LoVo (cell line): ENCODE measurements at regions not wholly inside any gene's neighbourhood (a gene's known extent, or its start where the extent isn't known, plus 50 kb on each side); places are given as distances from the start of the nearest gene placed in this dataset.
A peak's percentile ranks its signal among the peaks of the same experiment; 100 is the strongest.

Source experiments
- DNase-seq: peaks from one replicate; pipeline ENCODE4 v3.0.0-alpha.2; 2016; ENCODE audit warnings: low spot score

- DNase-seq, result no peak
These were observed 505.6 kb downstream of the TLE1 start for GRCh38 chr9:81183761-81184160.

DNA sequence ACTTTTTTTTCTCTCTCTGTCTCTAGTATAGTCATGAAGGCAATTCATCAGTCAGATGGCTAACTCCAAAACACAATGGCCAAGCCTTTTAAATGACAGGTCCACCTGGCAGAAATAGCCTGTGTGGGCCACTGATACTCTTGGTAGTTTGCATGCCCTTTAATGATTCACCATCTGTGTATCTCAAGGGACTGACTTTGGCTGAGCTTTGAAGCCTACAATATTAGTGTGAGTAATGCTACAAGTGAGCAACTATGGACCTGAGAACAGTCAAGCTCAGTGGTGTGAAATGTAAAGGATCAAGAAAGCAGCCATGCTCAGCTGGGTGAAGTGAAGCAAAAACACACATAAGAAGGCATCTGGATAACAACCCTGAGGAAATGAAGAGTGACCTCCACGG lies 506.9 kb downstream of the TLE1 start:
- DNase-seq, result no peak

DNA sequence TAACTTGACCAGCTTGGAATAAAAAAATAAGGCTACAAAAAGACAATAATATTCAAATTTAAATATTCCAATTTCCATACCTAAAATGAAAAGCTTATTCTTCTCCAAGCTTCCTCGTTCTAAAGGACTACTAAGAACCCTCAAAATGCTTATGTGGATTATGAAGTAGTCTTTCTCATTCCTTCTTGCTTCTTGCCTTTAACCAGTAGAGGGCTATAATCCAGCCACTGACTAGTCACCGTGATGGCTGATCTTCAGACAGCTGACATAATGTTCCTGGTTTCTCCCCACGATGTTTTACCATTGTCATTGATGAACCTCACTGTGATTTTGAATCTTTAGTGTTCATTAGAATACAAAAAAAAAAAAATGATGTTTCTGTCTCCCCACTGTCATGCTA lies 515.3 kb downstream of the TLE1 start:
- no peak for DNase-seq

- no peak for DNase-seq
These were observed 517.7 kb downstream of the TLE1 start for GRCh38 chr9:81171689-81172088.

DNA sequence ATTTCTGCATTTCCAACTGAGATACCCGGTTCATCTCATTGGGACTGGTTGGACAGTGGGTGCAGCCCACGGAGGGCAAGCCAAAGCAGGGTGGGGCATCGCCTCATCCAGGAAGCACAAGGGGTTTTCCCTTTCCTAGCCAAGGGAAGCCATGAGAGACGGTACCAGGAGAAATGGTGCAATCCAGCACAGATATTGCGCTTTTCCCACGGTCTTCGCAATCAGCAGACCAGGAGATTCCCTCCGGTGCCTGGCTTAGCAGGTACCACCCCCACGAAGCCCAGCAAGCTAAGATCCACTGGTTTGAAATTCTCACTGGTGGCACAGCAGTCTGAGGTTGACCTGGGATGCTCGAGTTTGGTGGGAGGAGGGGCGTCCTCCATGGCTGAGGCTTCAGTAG lies 527.0 kb downstream of the TLE1 start:
- DNase-seq, result no peak

GRCh38 chr9:81156381-81156780 lies 533.0 kb downstream of the TLE1 start:
- no peak for DNase-seq

DNA sequence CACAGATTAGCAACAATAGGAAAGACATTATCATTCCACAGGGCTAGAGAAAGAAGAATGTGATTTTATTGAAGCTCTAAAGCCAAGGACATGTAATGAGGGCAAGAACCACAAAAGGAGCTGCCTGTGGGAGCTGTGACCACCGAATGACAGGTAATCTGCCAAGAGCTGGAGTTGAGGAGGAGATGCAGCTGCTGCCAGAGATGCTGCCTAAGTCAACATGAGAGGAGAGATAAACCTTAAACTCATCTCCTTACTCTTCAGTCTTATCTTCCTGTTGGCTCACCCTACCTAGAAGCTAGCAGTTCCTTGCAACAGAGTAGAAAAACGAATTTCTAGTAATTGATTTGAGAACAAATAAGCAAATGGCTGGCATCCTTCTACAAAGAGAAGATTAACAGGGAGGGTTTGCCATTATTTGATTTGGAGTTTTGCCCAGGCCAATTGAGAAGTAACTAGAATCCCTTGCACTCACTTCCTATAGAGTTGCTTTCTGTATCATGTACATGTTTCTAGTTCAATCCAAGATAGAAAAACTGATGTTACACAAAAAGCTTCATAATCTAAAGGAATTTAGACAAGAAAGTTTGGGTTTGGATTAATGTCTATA lies 539.2 kb downstream of the TLE1 start:
- DNase-seq, result no peak

DNA sequence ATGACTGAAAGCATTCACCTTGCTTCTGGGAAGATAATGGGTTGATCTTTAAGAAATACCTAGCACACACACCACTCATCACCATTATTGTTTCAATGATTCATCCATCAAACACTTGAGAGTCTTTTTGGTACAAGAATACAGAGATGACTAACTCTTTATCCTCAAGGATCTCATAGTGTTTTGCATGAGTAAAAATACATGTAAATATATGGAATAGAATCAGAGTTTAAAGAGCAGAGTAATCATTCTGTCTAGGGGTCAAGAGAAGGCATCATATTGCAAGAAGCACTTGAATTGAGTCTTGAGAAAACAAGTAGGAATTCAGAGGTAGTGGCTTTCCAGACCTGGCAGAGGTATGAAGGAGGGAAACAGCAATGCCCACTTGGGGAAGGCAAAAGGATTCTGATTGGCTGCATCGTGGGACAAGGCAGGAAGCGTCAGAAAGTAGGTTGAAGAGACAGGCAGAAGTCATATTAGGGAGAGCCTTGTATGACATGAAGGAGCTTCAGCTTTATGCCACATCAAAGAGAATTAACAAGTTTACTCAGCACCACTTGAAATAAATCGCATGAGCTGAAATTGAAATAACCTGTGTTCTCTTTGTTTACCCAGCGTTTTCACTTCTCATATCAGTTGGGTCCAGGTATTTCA lies 542.5 kb downstream of the TLE1 start:
- DNase-seq, result no peak

GRCh38 chr9:81146241-81146640 lies 543.1 kb downstream of the TLE1 start:
- DNase-seq, result no peak

- DNase-seq, result no peak
These were observed 543.9 kb downstream of the TLE1 start for GRCh38 chr9:81145331-81145963.

DNA sequence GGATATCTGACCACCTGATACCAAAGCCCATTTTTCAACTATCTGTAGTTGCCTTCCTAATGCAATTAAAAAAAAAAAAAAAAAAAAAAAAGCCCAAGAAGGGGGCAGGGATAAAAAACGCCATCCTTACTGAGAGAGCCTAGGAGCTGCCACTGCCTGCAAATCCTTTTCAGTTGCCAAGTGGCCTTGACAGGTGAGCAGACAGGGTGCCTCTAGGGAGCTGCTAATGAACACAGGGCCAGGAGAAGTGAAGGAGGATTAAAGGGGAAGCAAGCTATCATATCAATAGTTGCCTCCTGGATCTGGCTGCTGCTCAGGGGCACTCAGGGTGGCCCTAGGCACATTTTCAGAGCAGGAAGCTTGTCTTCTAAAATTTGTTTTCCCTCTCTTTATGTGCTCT lies 547.4 kb downstream of the TLE1 start:
- no peak for DNase-seq

GRCh38 chr9:81137976-81138568 lies 551.3 kb downstream of the TLE1 start:
- DNase-seq, result no peak

- no peak for DNase-seq
These were observed 556.6 kb downstream of the TLE1 start for GRCh38 chr9:81132796-81133195.

DNA sequence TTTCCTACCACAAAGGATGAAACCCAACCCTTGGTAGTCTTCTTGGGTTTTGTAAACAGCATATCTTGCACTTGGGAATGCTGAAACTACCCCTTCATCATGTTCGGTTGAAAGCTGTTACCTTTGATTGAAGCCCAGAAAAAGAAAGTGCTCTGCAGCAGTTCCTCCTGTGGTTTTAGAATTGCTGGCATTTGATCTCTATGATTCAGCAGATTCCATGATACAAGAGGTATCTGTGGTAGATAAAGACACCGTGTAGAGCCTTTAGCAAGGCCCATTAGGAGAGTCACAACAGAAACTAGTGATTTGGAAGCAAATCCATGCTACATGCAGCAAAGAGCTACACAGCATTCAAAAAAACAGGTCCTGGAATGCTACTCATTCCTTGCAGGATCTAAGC lies 557.0 kb downstream of the TLE1 start:
- DNase-seq, result no peak

- no peak for DNase-seq
These were observed 560.6 kb downstream of the TLE1 start for GRCh38 chr9:81128701-81129100.

DNA sequence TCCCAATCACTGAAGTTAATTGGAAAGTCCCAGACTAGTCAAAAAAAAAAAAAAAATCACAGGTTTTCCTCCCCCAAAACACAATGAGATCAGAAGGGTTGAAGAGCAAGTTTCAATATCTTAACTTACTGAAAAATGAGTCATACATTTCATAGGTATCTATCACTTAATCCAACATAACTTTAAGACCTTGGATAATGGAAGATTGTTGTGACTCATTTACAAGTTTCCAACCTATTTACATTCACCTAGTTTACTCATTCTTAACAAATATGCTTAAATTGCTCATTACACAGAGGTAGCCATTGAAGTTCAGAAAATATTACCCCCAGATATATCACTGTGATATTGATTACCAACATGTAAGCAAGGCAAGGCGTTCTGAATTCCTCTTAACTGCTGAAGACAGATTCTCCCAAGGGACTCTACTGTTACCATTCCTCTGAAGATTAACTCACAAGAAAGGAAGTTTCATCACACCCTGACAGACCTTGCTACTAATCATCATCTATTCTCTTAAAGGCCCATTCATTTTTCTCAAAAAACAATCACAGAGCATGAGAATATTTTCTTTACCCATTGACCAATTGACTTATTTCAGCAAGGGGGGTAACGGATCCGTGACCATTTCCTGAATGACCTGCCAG lies 563.8 kb downstream of the TLE1 start:
- peak; percentile 4 for DNase-seq

DNA sequence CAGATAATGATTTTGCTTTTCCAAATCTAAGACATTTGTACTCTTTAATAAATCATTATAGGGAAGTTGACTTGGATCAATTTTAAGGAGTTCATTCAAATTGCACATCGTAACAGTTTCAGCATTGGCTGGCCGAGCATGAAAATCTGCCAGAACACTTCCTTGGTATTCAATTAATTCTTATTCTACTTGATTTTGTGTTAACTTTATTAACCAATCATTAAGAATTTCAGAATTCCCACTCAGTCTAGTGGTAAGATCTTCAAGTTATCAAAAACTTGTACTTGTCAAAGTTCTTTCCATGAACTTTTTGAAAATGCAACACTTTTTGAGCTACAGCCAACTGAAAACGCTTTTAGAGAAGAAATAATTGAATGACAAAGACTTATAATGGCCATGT lies 565.8 kb downstream of the TLE1 start:
- no peak for DNase-seq

- no peak for DNase-seq
These were observed 566.6 kb downstream of the TLE1 start for GRCh38 chr9:81122749-81123148.

DNA sequence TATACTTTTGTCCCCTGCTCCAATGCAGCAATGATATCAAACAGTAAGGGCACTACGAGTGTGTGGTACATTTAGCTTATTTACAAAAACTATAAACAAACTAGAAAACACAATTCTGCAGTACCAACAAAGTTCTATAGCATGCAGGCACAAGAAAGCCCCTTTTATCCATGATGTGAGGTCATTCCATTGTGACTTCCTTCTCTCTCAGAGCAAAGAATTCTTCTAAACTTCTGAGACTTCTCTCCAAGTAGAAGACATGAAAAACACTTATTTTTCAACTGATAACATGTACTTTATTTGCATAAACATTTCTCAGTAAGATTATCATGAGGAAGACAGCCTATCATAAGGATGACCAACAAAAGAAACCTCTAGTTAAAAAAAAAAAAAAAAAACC lies 569.8 kb downstream of the TLE1 start:
- DNase-seq, result no peak

DNA sequence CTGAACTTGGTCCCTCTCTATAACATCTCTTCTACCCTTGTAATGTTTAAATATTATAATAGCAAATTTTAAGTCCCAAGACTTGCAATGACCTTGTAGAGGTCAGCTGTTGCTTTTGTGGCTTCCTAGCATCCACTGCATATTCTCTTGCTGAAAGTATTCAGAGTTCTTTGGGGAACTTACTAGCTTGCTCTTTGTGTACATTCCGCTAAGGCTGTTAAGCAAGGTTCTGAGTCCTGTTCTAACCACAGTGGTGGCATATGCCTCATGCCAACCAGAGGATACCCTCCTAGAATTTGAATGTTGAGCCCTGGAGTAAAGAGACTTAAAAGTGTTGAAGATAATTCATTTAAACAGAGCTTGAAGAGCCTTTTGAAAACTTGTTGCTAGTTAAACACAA lies 570.9 kb downstream of the TLE1 start:
- DNase-seq, result no peak

- no peak for DNase-seq
These were observed 572.8 kb downstream of the TLE1 start for GRCh38 chr9:81116340-81117137.
